ENCODE measurements at regions not wholly inside any gene's neighbourhood (a gene's known extent, or its start where the extent isn't known, plus 50 kb on each side); places are given as distances from the start of the nearest gene placed in this dataset.

- DNase-seq (ENCODE audit: extremely low read depth in 1 of 2, low read depth in 1 of 2), result no peak
Observed at GRCh38 chr5:14090755-14091154, 52.4 kb upstream of the TRIO start.

- no peak for DNase-seq (ENCODE audit: extremely low read depth in 1 of 2, low read depth in 1 of 2)
Observed at GRCh38 chr5:14090290-14090689, 52.9 kb upstream of the TRIO start.

GRCh38 chr5:14089198-14089597 is 53.9 kb upstream of the TRIO start:
- DNase-seq (ENCODE audit: extremely low read depth in 1 of 2, low read depth in 1 of 2), result no peak

- DNase-seq (ENCODE audit: extremely low read depth in 1 of 2, low read depth in 1 of 2), result no peak
Observed at GRCh38 chr5:14086261-14086660, 56.9 kb upstream of the TRIO start.

- no peak for DNase-seq (ENCODE audit: extremely low read depth in 1 of 2, low read depth in 1 of 2)
Observed at GRCh38 chr5:14082973-14083372, 60.2 kb upstream of the TRIO start.

GRCh38 chr5:14082523-14082922 is 60.6 kb upstream of the TRIO start:
- DNase-seq (ENCODE audit: extremely low read depth in 1 of 2, low read depth in 1 of 2), result no peak

GRCh38 chr5:14081791-14082190 is 61.4 kb upstream of the TRIO start:
- DNase-seq (ENCODE audit: extremely low read depth in 1 of 2, low read depth in 1 of 2), result no peak

- DNase-seq (ENCODE audit: extremely low read depth in 1 of 2, low read depth in 1 of 2), result no peak
Observed at GRCh38 chr5:14078716-14079115, 64.4 kb upstream of the TRIO start.

GRCh38 chr5:14077501-14077900 is 65.6 kb upstream of the TRIO start:
- DNase-seq (ENCODE audit: extremely low read depth in 1 of 2, low read depth in 1 of 2), result no peak

- DNase-seq (ENCODE audit: extremely low read depth in 1 of 2, low read depth in 1 of 2), result no peak
Observed at GRCh38 chr5:14076561-14076960, 66.6 kb upstream of the TRIO start.

GRCh38 chr5:14075937-14076336 is 67.2 kb upstream of the TRIO start:
- no peak for DNase-seq (ENCODE audit: extremely low read depth in 1 of 2, low read depth in 1 of 2)

GRCh38 chr5:14071433-14071832 is 71.7 kb upstream of the TRIO start:
- no peak for DNase-seq (ENCODE audit: extremely low read depth in 1 of 2, low read depth in 1 of 2)

- no peak for DNase-seq (ENCODE audit: extremely low read depth in 1 of 2, low read depth in 1 of 2)
Observed at GRCh38 chr5:14069021-14069420, 74.1 kb upstream of the TRIO start.

GRCh38 chr5:14068136-14068535 is 75.0 kb upstream of the TRIO start:
- DNase-seq (ENCODE audit: extremely low read depth in 1 of 2, low read depth in 1 of 2), result no peak

GRCh38 chr5:14066326-14066725 is 76.8 kb upstream of the TRIO start:
- DNase-seq (ENCODE audit: extremely low read depth in 1 of 2, low read depth in 1 of 2), result no peak

- no peak for DNase-seq (ENCODE audit: extremely low read depth in 1 of 2, low read depth in 1 of 2)
Observed at GRCh38 chr5:14064841-14065240, 78.3 kb upstream of the TRIO start.

GRCh38 chr5:14063691-14064090 is 79.5 kb upstream of the TRIO start:
- DNase-seq (ENCODE audit: extremely low read depth in 1 of 2, low read depth in 1 of 2), result no peak

- no peak for DNase-seq (ENCODE audit: extremely low read depth in 1 of 2, low read depth in 1 of 2)
Observed at GRCh38 chr5:14063138-14063537, 80.0 kb upstream of the TRIO start.

GRCh38 chr5:14062178-14062577 is 81.0 kb upstream of the TRIO start:
- no peak for DNase-seq (ENCODE audit: extremely low read depth in 1 of 2, low read depth in 1 of 2)

- no peak for DNase-seq (ENCODE audit: extremely low read depth in 1 of 2, low read depth in 1 of 2)
Observed at GRCh38 chr5:14061106-14061505, 82.0 kb upstream of the TRIO start.

GRCh38 chr5:14060218-14060617 is 82.9 kb upstream of the TRIO start:
- no peak for DNase-seq (ENCODE audit: extremely low read depth in 1 of 2, low read depth in 1 of 2)

GRCh38 chr5:14059810-14060209 is 83.3 kb upstream of the TRIO start:
- DNase-seq (ENCODE audit: extremely low read depth in 1 of 2, low read depth in 1 of 2), result no peak

GRCh38 chr5:14057289-14057688 is 85.9 kb upstream of the TRIO start:
- no peak for DNase-seq (ENCODE audit: extremely low read depth in 1 of 2, low read depth in 1 of 2)

- no peak for DNase-seq (ENCODE audit: extremely low read depth in 1 of 2, low read depth in 1 of 2)
Observed at GRCh38 chr5:14056039-14056438, 87.1 kb upstream of the TRIO start.
